ENCODE measurements at regions not wholly inside any gene's neighbourhood (a gene's known extent, or its start where the extent isn't known, plus 50 kb on each side); places are given as distances from the start of the nearest gene placed in this dataset.

DNA sequence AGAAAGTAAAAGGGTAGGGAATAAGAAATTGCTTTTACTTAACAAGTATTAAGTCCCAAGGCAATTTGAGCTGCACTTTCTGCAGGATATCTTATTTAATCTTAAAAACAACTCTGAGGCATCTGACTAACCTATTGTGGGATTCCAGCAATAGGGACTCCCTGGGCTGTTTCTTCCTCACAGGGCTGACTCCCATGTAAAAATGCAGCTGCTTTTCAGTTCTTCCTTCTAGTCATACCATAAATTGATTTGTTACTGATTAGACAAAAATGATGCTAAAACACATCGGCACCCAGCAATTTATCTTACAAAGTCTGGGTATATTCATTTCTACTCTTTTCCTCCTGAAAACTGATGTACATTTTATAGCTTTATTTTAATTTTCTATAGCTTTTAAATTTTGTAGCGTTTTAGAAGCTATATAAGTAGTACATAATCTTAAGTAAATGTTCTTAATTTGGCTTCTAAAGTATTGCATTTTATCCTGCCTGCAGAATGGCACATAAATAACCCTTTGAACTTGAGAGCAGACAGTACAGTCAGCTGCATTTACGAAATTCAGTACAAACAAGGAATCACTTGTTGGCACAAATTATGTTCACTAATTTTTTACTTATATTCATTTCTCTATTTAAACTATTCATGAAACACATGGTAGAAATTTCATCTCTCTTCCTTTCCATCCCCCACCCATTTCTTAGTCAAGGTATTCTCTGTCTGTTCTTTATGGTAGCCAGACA, 102.4 kb upstream of the FRY start:
- H3K9me3 ChIP-seq (ENCODE audit: low read depth): no peaks in the 10 kb centered on the region
- no peaks in the 10 kb centered on the region for H3K27me3 ChIP-seq
- H3K4me1 ChIP-seq: peaks cover 23% of the 10 kb centered on the region
- Mint-ChIP-seq H3K27me3 (ENCODE audit: insufficient read depth, low read depth) (no peaks in the 10 kb centered on the region), H3K9me3 (no peaks in the 10 kb centered on the region), H3K4me1 (peaks cover 8% of the 10 kb centered on the region), H3K36me3 (no peaks in the 10 kb centered on the region), H3K4me3 (no peak overlapping the region), H3K27ac (no peak overlapping the region)
- no peak overlapping the region for H3K4me3 ChIP-seq
- H3K36me3 ChIP-seq: no peaks in the 10 kb centered on the region
- H3K9ac ChIP-seq: no peak overlapping the region
- no peaks in the 10 kb centered on the region for H3K79me2 ChIP-seq (ENCODE audit: low read depth)
- H2AFZ ChIP-seq (replicated peaks): no peak overlapping the region
- no peaks in the 10 kb centered on the region for H4K20me1 ChIP-seq (ENCODE audit: low read depth)
- no peak for DNase-seq (ENCODE audit: low spot score)
- no peak for TF ChIP-seq EZH2phosphoT487 (IDR thresholded peaks at IDR 0.05)
- TF ChIP-seq CTCF (IDR thresholded peaks at IDR 0.05): no peak
- TF ChIP-seq EZH2 (IDR thresholded peaks at IDR 0.05): no peak
- H3K4me2 ChIP-seq: no peak overlapping the region
- H3K27ac ChIP-seq: no peak overlapping the region
- H3F3A ChIP-seq (ENCODE audit: low read depth): peaks cover 6% of the 10 kb centered on the region

GRCh38 chr13:31930490-31930889, 101.1 kb upstream of the FRY start:
- TF ChIP-seq EZH2 (IDR thresholded peaks at IDR 0.05) (no peak), EZH2phosphoT487 (IDR thresholded peaks at IDR 0.05) (no peak), CTCF (IDR thresholded peaks at IDR 0.05) (no peak)
- H2AFZ ChIP-seq (replicated peaks): peak overlapping the region; percentile 38
- no peaks in the 10 kb centered on the region for H3K9me3 ChIP-seq (ENCODE audit: low read depth)
- no peaks in the 10 kb centered on the region for H4K20me1 ChIP-seq (ENCODE audit: low read depth)
- peaks cover 8% of the 10 kb centered on the region for H3K4me1 Mint-ChIP-seq
- no peaks in the 10 kb centered on the region for H3K36me3 Mint-ChIP-seq
- no peak overlapping the region for H3K4me3 ChIP-seq
- peaks cover 23% of the 10 kb centered on the region for H3K4me1 ChIP-seq
- H3K27ac Mint-ChIP-seq: no peak overlapping the region
- peaks cover 6% of the 10 kb centered on the region for H3F3A ChIP-seq (ENCODE audit: low read depth)
- no peaks in the 10 kb centered on the region for H3K79me2 ChIP-seq (ENCODE audit: low read depth)
- H3K27me3 ChIP-seq: no peaks in the 10 kb centered on the region
- no peak overlapping the region for H3K9ac ChIP-seq
- H3K36me3 ChIP-seq: no peaks in the 10 kb centered on the region
- peak overlapping the region; percentile 46 for H3K4me2 ChIP-seq
- H3K27me3 Mint-ChIP-seq (ENCODE audit: insufficient read depth, low read depth): no peaks in the 10 kb centered on the region
- no peak overlapping the region for H3K4me3 Mint-ChIP-seq
- no peak for DNase-seq (ENCODE audit: low spot score)
- H3K9me3 Mint-ChIP-seq: no peaks in the 10 kb centered on the region
- no peak overlapping the region for H3K27ac ChIP-seq

- H3K36me3 Mint-ChIP-seq: no peaks in the 10 kb centered on the region
- no peaks in the 10 kb centered on the region for H3K27me3 Mint-ChIP-seq (ENCODE audit: insufficient read depth, low read depth)
- Histone ChIP-seq H3K9me3 (ENCODE audit: low read depth) (no peaks in the 10 kb centered on the region), H3K79me2 (ENCODE audit: low read depth) (no peaks in the 10 kb centered on the region), H4K20me1 (ENCODE audit: low read depth) (no peaks in the 10 kb centered on the region), H3F3A (ENCODE audit: low read depth) (peaks cover 6% of the 10 kb centered on the region), H3K9ac (no peak overlapping the region), H3K4me2 (peak overlapping the region; percentile 46), H3K27ac (no peak overlapping the region), H3K36me3 (no peaks in the 10 kb centered on the region), H2AFZ (replicated peaks) (peak overlapping the region; percentile 38), H3K4me1 (peaks cover 23% of the 10 kb centered on the region), H3K27me3 (no peaks in the 10 kb centered on the region), H3K4me3 (no peak overlapping the region)
- no peak overlapping the region for H3K27ac Mint-ChIP-seq
- H3K9me3 Mint-ChIP-seq: no peaks in the 10 kb centered on the region
- peak; percentile 29 for DNase-seq (ENCODE audit: low spot score)
- peaks cover 8% of the 10 kb centered on the region for H3K4me1 Mint-ChIP-seq
- TF ChIP-seq EZH2phosphoT487 (IDR thresholded peaks at IDR 0.05): no peak
- TF ChIP-seq CTCF (IDR thresholded peaks at IDR 0.05): no peak
- TF ChIP-seq EZH2 (IDR thresholded peaks at IDR 0.05): no peak
- H3K4me3 Mint-ChIP-seq: no peak overlapping the region
Measured at GRCh38 chr13:31930901-31931522, 100.6 kb upstream of the FRY start.
